GM03348 (cell line): ENCODE measurements at regions not wholly inside any gene's neighbourhood (a gene's known extent, or its start where the extent isn't known, plus 50 kb on each side); places are given as distances from the start of the nearest gene placed in this dataset.
"Not testable (repeated sequence)": the region's sequence is repeated elsewhere in the genome, so short reads cannot be mapped to it uniquely, and the experiment has no call there.

ENCODE experiments used
- DNase-seq: peaks from one replicate; pipeline ENCODE4 v3.0.0; 2012; ENCODE audit warnings: low spot score

DNA sequence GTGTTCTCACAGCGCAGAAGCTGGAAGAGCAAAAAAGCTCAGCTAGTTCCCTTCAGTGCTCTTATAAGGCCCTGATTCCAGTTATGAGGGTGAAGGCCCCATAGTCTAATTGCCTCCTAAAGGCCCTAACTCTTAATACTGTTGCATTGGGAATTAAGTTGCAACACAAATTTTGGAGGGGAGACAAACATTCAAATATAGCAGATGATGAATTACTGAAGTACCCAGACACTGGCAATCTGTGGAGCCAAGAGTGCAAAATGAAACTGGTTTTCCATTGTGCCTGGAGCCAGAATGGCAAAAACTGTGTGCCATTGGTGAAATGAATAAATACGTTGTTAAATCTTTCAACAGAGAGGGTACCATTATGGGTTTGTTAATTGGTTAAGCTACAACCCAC, 356.0 kb downstream of the PPARGC1A start:
- DNase-seq: no peak

DNA sequence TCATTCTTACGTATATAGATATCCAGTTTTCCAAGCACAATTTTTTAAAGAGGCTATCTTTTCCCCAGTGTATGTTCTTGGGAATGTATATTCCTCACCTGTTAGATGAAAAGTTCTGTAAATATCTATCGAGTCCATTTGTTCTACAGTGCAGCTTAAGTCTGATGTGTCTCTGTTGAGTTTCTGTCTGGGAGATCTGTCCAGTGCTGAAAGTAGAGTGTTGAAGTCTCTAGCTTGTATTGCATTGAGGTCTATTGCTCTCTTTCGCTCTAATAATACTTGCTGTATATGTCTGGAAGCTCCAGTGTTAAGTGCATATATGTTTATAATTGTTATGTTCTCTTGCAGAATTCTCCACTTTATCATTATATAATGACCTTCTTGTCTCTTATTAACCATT, 373.1 kb downstream of the PPARGC1A start:
- no peak for DNase-seq

DNA sequence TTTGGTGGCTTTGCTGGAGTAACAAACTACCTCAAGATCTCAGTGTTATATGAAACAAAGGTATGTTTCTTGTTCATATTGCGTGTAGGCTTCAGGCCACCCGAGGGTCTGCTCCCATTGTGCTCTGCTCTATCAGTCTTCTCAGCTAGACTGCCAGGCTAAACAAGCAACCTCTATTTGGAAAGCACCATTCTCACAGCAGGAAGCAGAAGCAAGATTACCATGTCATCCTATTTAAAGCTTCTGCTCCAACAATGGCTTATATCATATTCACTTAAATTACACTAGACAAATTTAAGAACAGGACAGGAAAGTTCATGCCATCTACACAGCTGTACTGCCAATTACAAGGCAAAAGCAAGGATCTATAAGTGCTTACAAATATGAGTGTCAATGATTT, 385.8 kb downstream of the PPARGC1A start:
- no peak for DNase-seq

DNA sequence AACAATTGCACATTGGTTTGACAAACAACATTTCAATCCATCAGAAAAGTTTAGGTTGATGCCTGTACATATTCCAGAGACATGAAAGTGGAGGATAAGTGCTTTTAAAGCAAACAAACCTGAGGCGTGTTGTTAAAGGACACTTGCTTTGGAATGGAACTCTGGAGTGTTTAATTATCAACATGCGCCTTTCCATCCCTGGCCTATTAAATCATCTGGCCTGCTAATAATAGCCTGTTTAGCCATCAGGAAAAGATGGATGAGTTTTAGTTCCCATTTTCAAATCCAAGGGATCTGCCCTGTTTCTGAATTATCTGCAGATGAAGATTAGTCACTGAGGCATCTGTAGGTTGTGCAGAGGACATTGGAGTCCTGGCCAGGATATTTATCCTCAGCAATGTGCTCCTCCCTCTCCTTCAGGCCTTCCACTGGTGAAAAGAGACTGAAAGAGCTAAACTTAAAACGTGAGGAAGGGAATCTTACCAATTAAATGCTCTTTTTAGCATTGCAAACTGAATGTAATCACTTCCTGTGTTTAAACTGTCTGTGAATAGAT, 388.9 kb downstream of the PPARGC1A start:
- no peak for DNase-seq

DNA sequence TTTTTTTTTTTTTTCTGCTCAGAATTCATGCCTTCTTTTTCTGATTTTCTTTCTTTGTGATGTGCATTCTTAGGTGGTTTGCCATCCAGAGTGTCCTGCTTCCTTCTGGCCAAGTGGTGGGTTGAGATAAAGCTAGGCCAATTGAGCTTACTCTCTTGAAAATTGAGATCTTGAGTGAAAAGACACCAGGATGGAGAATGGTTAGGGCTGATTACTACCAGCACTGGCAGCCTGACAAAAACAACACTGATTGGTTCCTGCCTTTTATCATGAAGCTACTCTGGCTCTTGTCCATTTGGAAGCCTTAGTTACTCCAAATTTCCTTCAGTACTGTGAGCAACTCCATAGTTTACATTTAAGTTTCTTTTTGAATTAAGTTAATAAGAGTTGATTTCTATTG, 404.0 kb downstream of the PPARGC1A start:
- DNase-seq: no peak

DNA sequence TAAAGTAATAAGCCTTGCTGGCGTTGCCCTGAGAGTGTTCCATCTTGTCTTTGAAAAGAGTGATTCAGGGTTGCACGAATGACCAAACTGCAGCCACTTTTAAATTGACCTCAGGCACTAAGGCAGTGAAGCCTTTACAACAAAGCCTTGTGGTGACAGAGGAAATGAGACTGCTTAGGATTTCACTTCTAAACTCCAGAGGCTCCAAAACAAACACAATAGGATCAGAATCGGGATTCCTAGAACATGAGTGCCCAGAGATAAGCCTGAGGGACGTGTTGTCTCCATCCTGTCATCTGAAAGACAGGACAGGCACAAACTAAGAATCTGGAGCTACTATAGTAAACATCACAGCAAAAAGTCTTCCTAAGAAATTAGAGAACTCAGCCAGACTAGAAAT, 405.2 kb downstream of the PPARGC1A start:
- DNase-seq: no peak

DNA sequence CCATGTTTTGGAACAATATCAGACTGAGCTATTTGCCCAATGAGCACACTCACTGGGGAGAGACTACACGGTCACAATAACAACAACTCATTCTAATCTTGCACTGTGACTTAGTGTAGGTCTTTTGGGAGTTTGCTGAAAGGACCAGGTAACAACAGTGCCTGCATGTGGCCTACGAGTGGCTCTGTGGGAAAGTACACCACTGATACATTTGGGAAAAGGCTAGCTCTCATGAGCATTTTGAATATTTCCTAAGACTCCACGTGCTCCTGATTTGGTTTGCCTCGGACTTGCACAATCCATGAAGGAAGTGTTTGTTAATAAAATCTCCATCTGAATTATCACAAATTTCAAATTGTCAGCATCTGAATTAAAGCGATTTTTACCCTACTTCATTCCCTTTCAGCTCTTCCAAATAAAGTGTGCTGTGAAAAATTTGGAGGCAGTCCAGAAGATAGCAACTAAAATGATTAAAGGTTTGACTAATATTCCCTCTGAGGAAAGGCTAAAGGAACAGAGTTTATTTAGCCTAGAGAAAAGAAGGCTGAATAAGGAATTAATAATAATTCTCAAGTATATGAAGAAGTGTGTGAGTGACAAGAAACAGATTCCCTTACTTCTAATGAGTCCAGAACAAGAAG, 406.4 kb downstream of the PPARGC1A start:
- DNase-seq: no peak

DNA sequence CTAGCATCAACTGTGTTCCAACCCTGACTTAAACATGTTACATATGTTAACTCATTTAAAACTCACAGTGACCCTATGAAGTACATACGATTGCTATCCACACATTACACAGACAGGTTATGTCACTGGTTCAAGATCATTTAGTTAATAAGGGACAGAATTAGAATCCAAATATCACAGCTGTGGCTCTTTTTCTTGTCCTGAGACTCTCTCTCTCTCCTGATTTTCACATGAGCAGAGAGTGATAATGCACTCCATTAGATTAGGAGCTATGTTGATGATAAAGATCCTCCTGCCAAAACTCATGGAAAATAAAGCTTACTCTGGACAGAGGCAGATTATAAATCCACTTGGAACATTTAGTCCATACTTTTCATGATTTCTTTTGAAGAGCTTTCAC, 408.3 kb downstream of the PPARGC1A start:
- no peak for DNase-seq

DNA sequence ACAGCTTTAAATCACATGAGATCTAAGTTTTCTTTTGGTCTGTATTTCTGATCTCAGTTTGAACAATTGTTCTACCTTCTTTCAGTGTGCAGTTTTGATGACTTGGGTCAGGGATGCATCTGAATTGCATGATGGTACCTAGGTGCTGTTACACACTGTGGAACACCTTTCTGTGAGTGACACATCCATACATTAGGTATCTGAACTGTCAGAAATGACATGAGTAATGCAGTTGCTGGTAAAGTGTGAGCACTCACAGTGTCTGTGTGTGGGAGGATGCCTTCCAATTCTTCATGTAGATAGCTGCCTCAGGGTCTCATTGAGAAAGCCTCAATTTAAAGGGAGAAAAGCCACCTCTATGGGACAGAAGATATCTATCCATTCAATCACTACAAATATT, 411.9 kb downstream of the PPARGC1A start:
- DNase-seq: no peak

DNA sequence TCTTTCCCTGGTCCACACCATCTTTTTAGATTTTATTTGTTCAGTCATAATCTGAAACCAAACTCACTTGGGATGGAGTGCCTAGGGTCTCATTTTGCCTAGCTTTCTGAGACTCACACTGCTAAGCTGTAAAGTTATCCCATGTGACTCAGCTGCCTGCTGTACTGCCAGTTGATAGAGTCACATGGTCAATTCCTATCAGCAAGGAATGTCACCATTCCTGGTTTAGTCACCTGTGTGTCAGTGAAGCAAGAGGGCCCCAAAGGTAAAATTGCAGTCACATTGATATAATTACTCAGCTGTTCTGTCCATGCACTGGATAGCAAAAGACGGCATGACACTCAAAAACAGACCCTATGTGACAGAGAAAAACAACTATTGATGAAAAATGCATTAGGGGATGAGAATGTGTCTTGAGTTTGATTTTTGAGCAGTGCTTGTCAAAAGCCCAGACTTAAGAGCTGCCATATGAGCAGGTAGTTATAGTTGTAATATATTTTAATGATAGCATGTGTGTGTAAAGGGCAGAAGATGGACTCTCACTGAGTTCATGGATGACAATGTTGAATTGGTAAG, 413.2 kb downstream of the PPARGC1A start:
- DNase-seq: no peak

DNA sequence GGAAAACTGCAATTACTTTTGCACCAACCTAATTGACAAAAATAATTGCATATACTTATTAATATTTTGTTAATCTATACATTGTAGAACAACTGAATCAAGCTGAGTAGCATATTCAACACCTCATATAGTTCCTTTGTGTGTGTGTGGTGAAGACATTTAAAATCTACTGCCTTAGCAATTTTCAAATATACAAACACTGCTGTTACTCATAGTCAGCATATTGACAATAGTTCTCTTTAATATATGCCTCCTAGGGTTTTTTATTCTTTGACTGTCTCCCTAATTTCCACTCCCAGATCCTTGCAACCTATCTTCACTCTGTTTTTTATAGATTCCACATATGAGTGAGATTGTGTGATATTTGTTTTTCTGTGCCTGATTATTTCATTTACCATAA, 426.8 kb downstream of the PPARGC1A start:
- DNase-seq: no peak

DNA sequence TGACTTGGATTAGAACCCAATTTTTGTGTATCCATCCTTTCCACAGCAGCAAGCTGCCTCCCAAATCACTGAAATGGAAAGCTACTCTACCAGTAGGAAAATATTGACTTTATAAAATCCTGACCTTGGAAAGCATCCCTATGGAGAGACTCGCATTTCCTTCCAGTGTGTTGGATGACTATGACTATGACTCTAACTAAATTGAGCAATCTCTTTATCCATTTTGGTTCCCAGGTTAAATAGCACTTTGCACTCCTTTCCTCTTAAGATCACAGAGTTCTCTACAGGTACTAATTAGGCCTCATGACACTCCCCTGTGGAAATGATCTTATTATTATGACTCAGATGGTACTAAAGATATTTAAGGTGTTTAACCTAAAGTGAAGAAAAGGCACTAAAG, 431.8 kb downstream of the PPARGC1A start:
- DNase-seq: no peak

DNA sequence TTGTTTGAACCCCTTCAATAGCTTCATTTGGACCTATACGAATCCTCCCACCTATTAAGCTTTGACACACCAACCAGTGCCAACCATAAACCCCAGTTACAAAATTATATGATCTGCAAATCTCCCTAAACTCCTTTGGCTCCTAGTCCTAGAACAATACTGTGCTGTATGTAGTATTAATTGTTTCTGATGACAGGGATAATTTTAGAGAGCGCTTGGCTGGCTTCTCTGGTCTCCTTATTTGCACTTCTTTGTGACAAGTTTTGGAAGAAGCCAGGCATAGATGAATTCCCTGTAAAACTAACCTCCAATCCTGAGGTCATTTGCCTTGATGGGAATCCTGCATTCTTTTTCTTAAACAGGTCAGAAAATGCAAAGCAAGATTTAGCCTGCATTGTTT, 433.0 kb downstream of the PPARGC1A start:
- no peak for DNase-seq

DNA sequence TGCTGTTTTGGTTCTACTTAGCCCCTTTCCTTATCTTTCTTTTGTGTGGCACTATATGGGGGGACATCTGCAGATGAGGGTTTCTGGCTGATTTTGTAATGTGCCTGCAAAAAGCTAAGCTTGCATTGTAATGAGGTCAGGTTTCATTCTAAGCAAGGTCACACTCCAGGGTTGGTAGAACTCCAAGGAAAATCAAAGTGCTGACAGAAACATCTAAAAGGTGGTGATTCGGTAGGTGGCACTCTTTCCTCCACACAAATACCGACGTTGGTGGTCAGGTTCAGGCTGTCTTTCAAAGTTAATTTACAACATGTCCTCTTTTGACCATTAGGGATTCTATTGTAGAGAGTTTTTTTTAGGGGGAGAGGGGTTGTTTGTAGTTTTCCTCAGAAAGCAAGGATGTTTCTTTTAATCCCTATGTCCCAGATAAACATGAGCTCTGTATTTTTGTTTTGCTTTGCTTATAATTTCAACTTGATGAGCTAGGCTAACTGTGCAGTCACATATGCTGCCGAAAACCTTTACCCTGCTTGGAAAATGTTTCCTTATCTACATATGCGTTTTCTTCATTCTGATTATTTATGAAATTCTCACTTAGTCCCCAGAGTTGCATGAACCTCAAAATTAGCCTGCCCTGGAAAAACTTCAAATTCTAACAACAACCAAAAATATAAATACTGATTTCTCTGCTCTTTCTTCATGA, 434.2 kb downstream of the PPARGC1A start:
- no peak for DNase-seq

DNA sequence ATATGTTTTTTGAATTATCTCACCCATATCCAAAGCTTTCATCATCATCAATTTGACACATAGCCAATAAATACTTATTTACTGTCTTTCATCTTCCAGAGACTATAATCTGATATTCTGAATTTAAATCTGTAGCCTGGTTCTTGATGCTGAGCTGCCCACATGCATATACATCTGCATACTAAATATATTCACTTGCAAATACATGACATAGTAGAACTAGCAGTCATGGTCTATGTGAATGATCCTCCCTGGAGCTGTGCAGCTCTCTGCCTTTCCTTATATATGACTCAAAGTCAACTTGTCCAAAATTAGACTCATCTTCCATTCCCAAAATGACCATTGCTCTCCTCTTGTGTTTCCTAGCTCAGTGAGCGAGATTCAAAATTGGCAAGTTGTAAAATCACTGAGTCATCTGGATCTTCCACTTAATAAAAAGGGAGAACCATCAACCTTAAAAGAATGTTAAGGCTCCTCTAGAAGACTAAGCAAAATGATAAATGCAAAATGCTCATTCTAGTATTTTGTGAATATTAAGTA, 448.2 kb downstream of the PPARGC1A start:
- DNase-seq: no peak

DNA sequence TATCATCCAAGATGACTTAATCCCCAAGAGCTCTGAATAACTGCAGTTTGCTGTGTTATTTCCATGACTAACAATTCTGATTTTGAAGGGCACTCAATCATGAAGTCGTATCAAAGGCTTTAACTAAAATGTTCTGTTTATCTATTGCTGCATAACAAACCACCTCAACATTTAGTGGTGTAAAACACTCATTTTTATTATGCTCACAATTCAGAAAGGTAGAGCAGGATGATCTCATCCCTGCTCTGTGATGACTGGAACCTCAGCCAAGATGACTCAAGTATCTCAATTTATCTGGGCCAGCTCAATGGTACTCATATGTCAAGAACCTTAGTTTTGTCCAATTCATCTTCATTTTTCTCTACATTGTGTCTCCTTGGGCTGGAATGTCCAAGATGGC, 451.1 kb downstream of the PPARGC1A start:
- no peak for DNase-seq

DNA sequence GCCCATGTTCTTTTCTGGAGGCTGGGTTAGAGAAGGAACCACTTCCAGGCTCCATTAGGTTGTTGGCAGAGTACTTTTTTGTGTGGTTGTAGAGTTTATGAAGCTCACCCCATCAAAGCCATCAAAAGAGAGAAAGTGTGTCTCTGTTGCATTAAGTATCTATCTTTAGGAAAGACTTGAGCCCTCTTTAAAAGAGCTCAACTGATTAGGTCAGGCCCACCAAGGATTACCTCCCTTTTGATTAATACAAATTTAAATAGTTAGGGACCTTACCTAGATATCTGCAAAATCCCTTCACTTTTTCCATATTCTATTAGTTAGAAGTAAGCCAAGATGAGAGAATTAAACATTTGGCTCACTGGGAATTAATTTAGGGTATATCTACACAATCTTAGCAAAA, 460.4 kb downstream of the PPARGC1A start:
- DNase-seq: no peak

DNA sequence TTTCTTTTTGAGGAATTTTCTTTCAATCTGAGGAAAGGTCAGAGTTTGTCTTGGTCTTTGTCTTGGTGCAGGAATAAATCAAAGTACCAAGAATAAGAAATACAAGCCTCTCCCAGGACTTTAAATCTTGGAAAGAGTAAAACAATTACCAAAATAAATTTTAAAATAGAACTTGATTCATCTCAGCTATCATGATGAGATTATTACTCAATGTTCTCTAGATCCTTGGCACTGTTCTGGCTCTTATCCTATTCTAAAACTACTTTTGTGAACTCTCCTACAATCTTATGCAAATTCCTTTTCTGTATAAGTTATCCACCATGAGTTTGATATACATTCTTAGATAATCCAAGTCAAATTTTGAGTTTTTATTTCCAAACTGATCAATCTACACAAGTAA, 464.3 kb downstream of the PPARGC1A start:
- DNase-seq: no peak

DNA sequence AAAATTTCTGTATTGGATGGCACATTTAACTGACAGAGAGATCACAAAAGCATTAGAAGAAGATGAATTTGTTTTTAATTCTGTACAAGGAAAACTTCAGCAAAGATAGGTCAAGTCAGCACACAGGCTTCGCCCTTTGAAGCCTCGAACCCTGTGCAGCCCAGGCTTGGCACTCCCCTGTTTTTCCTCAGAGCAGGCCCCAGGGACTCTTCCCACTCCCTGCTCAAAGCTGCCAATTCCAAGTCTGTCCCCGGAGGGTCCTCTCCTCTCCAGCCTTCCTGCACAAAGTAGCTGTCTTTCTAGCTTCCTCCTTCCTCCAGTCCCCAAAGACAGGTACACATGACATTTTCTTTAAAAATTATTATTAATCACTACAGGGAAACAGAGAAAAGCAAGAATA, 466.3 kb downstream of the PPARGC1A start:
- DNase-seq: no peak

DNA sequence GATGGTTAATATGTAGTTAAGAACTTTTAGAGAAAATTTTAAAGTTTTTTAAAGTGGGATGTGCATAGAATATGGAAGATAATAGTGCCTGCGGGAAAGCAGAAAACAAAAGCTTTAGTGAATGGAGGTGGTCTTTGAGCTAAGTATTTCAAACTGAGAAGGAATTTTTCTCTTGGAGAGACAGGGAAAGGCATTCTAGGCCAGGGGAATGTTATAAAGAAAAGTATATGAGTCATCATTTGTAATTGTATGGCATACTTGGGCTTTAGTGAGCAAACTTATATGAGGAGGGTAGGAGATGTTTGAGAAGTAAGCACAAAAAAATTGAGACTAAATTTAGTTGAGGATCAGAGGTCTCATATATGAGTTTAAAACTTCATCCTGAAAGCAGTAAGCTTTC, 467.0 kb downstream of the PPARGC1A start:
- DNase-seq: no peak

DNA sequence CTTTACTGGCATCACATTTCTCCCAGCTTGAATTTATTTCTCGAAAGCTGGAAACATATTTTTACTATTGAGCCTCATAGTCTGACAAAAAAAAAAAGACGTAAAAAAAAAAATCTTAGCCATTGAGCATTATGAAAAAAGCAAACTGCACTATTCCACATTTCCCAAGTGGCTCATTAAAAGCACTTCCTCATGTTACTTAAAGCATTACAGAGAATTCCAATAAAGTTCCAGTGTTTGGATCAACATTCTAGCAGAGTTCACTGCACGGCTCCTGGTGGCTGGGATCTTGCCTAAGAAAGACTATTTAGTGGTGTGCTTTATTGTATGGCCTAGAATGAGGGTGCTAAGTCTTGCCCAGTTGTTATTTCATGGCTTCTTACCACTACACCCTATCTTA, 476.2 kb downstream of the PPARGC1A start:
- DNase-seq: no peak

DNA sequence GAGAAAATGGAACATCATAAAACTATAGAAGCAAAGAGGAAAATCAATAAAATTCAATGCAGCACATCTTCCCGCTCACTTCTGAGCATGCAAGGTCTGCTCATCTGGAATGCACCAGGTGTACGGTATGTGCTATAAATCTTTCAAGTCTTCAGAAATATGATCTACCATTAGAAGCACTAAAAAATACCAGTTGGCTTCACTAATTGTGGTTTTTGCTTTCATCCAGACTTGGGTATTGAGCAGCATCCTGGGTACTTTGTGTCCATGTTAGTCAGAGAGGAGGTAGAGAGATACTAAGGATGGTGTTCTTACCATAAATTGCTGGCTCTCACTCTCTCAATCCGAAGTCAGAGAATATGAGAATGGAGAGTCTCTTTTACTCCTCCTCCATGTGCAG, 477.1 kb downstream of the PPARGC1A start:
- no peak for DNase-seq

DNA sequence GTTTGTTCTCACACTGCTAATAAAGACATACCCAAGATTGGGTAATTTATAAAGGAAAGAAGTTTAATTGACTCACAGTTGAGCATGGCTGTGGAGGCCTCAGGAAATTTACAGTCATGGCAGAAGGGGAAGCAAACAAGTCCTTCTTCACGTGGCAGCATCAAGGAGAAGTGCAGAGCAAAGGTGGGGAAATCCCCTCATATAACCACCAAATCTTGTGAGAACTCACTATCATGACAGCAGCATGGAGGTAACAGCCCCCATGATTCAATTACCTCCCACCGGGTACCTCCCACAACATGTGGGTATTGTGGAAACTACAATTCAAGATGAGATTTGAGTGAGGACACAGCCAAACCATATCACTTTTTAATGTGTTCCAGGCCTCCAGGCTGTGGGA, 480.9 kb downstream of the PPARGC1A start:
- DNase-seq: not testable (repeated sequence)
